Muscle layer of duodenum (tissue), 2 donors: ENCODE measurements at regions not wholly inside any gene's neighbourhood (a gene's known extent, or its start where the extent isn't known, plus 50 kb on each side); places are given as distances from the start of the nearest gene placed in this dataset.

Experiments
- H3K27ac ChIP-seq: one replicate; pipeline ENCODE4 v1.7.0; 2013; ENCODE audit warnings: mild to moderate bottlenecking, low read length
- H3K27me3 ChIP-seq: one replicate; pipeline ENCODE4 v1.7.0; 2013; ENCODE audit warnings: low read depth, mild to moderate bottlenecking, control low read depth, low read length
- H3K36me3 ChIP-seq, 2 donors: one replicate each; pipeline ENCODE4 v1.7.0; 2013; ENCODE audit warnings: low read length in 2 of 2, control low read depth in 1 of 2, mild to moderate bottlenecking in 1 of 2; ENCODE audit not compliant: insufficient read depth in 2 of 2, control insufficient read depth in 1 of 2
- H3K4me1 ChIP-seq, 2 donors: one replicate each; pipeline ENCODE4 v1.7.0; 2013; ENCODE audit warnings: low read length in 2 of 2, mild to moderate bottlenecking in 2 of 2, control low read depth in 1 of 2, moderate library complexity in 1 of 2; ENCODE audit not compliant: insufficient read depth in 2 of 2, control insufficient read depth in 1 of 2
- H3K4me3 ChIP-seq, 2 donors: one replicate each; pipeline ENCODE4 v1.7.0; 2013; ENCODE audit warnings: low read length in 2 of 2, low read depth in 1 of 2, mild to moderate bottlenecking in 1 of 2
- H3K9me3 ChIP-seq, 2 donors: one replicate each; pipeline ENCODE4 v1.7.0; 2013; ENCODE audit warnings: low read length in 2 of 2, control low read depth in 1 of 2, mild to moderate bottlenecking in 1 of 2; ENCODE audit not compliant: control insufficient read depth in 1 of 2
- donor health status: healthy.

GRCh38 chr2:78682781-78683180, 342.7 kb upstream of the REG3G start:
- Histone ChIP-seq H3K4me1 (no peaks in the 10 kb centered on the region), H3K27me3 (no peaks in the 10 kb centered on the region), H3K4me3 (no peak overlapping the region), H3K9me3 (peaks cover 0 to 3% of the 10 kb centered on the region in 2 donors), H3K36me3 (no peaks in the 10 kb centered on the region), H3K27ac (no peak overlapping the region)

- no peaks in the 10 kb centered on the region for H3K36me3 ChIP-seq
- no peak overlapping the region for H3K27ac ChIP-seq
- no peaks in the 10 kb centered on the region for H3K27me3 ChIP-seq
- H3K4me1 ChIP-seq, result no peaks in the 10 kb centered on the region
- H3K4me3 ChIP-seq, result no peak overlapping the region
- peaks cover 0 to 6% of the 10 kb centered on the region in 2 donors for H3K9me3 ChIP-seq
Measured at GRCh38 chr2:78686625-78687153, 338.8 kb upstream of the REG3G start.

GRCh38 chr2:78699696-78700095, 325.8 kb upstream of the REG3G start:
- Histone ChIP-seq H3K27me3 (no peaks in the 10 kb centered on the region), H3K4me1 (no peaks in the 10 kb centered on the region), H3K27ac (no peak overlapping the region), H3K36me3 (no peaks in the 10 kb centered on the region), H3K4me3 (no peak overlapping the region), H3K9me3 (no peaks in the 10 kb centered on the region)

GRCh38 chr2:78701546-78701945, 324.0 kb upstream of the REG3G start:
- Histone ChIP-seq H3K4me1 (no peaks in the 10 kb centered on the region), H3K4me3 (no peak overlapping the region), H3K27me3 (no peaks in the 10 kb centered on the region), H3K9me3 (no peaks in the 10 kb centered on the region), H3K36me3 (no peaks in the 10 kb centered on the region), H3K27ac (no peak overlapping the region)

- Histone ChIP-seq H3K4me1 (no peaks in the 10 kb centered on the region), H3K36me3 (no peaks in the 10 kb centered on the region), H3K4me3 (no peak overlapping the region), H3K9me3 (peaks cover 0 to 3% of the 10 kb centered on the region in 2 donors), H3K27me3 (no peaks in the 10 kb centered on the region), H3K27ac (no peak overlapping the region)
Measured at GRCh38 chr2:78707776-78708386, 317.6 kb upstream of the REG3G start.

GRCh38 chr2:78710632-78711375, 314.7 kb upstream of the REG3G start:
- H3K9me3 ChIP-seq, result peaks cover 0 to 3% of the 10 kb centered on the region in 2 donors
- H3K27ac ChIP-seq, result no peak overlapping the region
- H3K4me3 ChIP-seq, result no peak overlapping the region
- H3K4me1 ChIP-seq, result no peaks in the 10 kb centered on the region
- no peaks in the 10 kb centered on the region for H3K27me3 ChIP-seq
- H3K36me3 ChIP-seq, result no peaks in the 10 kb centered on the region

- Histone ChIP-seq H3K27me3 (no peaks in the 10 kb centered on the region), H3K36me3 (no peaks in the 10 kb centered on the region), H3K9me3 (peaks cover 0 to under 1% of the 10 kb centered on the region in 2 donors), H3K4me1 (no peaks in the 10 kb centered on the region), H3K4me3 (no peak overlapping the region), H3K27ac (no peak overlapping the region)
Measured at GRCh38 chr2:78715293-78715692, 310.2 kb upstream of the REG3G start.

GRCh38 chr2:78718024-78718423, 307.5 kb upstream of the REG3G start:
- Histone ChIP-seq H3K27me3 (no peaks in the 10 kb centered on the region), H3K4me1 (no peaks in the 10 kb centered on the region), H3K4me3 (no peak overlapping the region), H3K36me3 (no peaks in the 10 kb centered on the region), H3K9me3 (no peaks in the 10 kb centered on the region), H3K27ac (no peak overlapping the region)

- Histone ChIP-seq H3K27me3 (no peaks in the 10 kb centered on the region), H3K4me1 (no peaks in the 10 kb centered on the region), H3K4me3 (no peak overlapping the region), H3K9me3 (no peaks in the 10 kb centered on the region), H3K27ac (no peak overlapping the region), H3K36me3 (no peaks in the 10 kb centered on the region)
Measured at GRCh38 chr2:78718473-78718872, 307.0 kb upstream of the REG3G start.

GRCh38 chr2:78721355-78722033, 304.0 kb upstream of the REG3G start:
- Histone ChIP-seq H3K27me3 (no peaks in the 10 kb centered on the region), H3K9me3 (no peaks in the 10 kb centered on the region), H3K4me3 (no peak overlapping the region), H3K4me1 (no peaks in the 10 kb centered on the region), H3K27ac (no peak overlapping the region), H3K36me3 (no peaks in the 10 kb centered on the region)

GRCh38 chr2:78734221-78734620, 291.3 kb upstream of the REG3G start:
- no peaks in the 10 kb centered on the region for H3K9me3 ChIP-seq
- H3K36me3 ChIP-seq, result no peaks in the 10 kb centered on the region
- H3K4me1 ChIP-seq, result no peaks in the 10 kb centered on the region
- no peak overlapping the region for H3K4me3 ChIP-seq
- no peaks in the 10 kb centered on the region for H3K27me3 ChIP-seq
- no peak overlapping the region for H3K27ac ChIP-seq
